ENCODE measurements at regions not wholly inside any gene's neighbourhood (a gene's known extent, or its start where the extent isn't known, plus 50 kb on each side); places are given as distances from the start of the nearest gene placed in this dataset.
"Not testable (repeated sequence)": the region's sequence is repeated elsewhere in the genome, so short reads cannot be mapped to it uniquely, and the experiment has no call there.

- Histone ChIP-seq H3K4me1 (peaks cover 0 to 27% (median 0%) of the 10 kb centered on the region in 12 donors), H3K9me3 (no peaks in the 10 kb centered on the region), H3K27ac (no peak overlapping the region), H3K4me3 (no peak overlapping the region), H3K27me3 (no peaks in the 10 kb centered on the region), H3K36me3 (no peaks in the 10 kb centered on the region)
- no peak for TF ChIP-seq CTCF (IDR thresholded peaks at IDR 0.05)
- no peak for TF ChIP-seq POLR2A (IDR thresholded peaks at IDR 0.05)
- intact Hi-C loops (cut with DNase I), result no loop called here
- DNase-seq (no peak), ATAC-seq (no peak)
- WGBS, 4 donors, result 87 to 96% (median 91%) methylated on average over 4 of the region's 4 CpGs
These were observed 185.5 kb upstream of the TNFAIP3 start for GRCh38 chr6:137681445-137682009.

GRCh38 chr6:137682658-137683057 is 184.4 kb upstream of the TNFAIP3 start:
- intact Hi-C loops (cut with DNase I); H3K4me3 ChIP-seq; H3K36me3 ChIP-seq; H3K27me3 ChIP-seq; DNase-seq; H3K27ac ChIP-seq; ATAC-seq; H3K9me3 ChIP-seq: not testable (repeated sequence)
- peaks cover 0 to 21% (median 0%) of the 10 kb centered on the region in 12 donors for H3K4me1 ChIP-seq
- WGBS, 4 donors, result 93 to 97% (median 95%) methylated on average over 5 of the region's 5 CpGs

- intact Hi-C loops (cut with DNase I), result no loop called here
These were observed 183.1 kb upstream of the TNFAIP3 start for GRCh38 chr6:137683916-137684315.

GRCh38 chr6:137685798-137686375 is 181.2 kb upstream of the TNFAIP3 start:
- no peaks in the 10 kb centered on the region for H3K36me3 ChIP-seq
- no peaks in the 10 kb centered on the region for H3K9me3 ChIP-seq
- H3K27ac ChIP-seq, result no peak overlapping the region
- H3K4me1 ChIP-seq, result peaks cover 0 to 16% (median 0%) of the 10 kb centered on the region in 12 donors
- DNase-seq (no peak), ATAC-seq (no peak)
- intact Hi-C loops (cut with DNase I), result no loop called here
- TF ChIP-seq CTCF (IDR thresholded peaks at IDR 0.05) (no peak), POLR2A (IDR thresholded peaks at IDR 0.05) (no peak)
- no peak overlapping the region for H3K4me3 ChIP-seq
- H3K27me3 ChIP-seq, result no peaks in the 10 kb centered on the region

More at GRCh38 chr6:137683916-137684315, 183.1 kb upstream of the TNFAIP3 start:
- Histone ChIP-seq H3K27me3 (no peaks in the 10 kb centered on the region), H3K36me3 (no peaks in the 10 kb centered on the region), H3K9me3 (no peaks in the 10 kb centered on the region), H3K4me3 (no peak overlapping the region), H3K4me1 (peaks cover 0 to 21% (median 0%) of the 10 kb centered on the region in 12 donors), H3K27ac (no peak overlapping the region)
- ATAC-seq (no peak), DNase-seq (no peak)
- no peak for TF ChIP-seq POLR2A (IDR thresholded peaks at IDR 0.05)
- TF ChIP-seq CTCF (IDR thresholded peaks at IDR 0.05), result no peak
- WGBS, 4 donors, result 57 to 67% (median 64%) methylated on average over 4 of the region's 4 CpGs

DNA sequence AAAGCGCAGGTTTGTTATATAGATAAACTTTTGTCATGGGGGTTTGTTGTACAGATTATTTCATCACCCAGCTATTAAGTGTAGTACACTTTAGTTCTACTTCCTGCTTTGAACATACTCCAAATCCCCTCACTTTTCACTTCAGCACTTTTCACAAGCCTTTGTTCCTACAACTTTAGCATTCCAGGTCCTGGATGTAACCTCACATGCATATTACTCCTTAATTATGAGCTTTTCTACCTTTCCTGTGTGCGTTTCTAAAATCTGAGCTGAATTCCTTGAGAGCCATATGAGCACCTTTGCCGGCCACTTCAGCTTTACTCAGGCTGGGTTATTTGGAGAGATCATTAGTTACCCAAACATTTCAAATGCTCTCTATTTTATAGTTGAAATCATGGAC is 179.2 kb upstream of the TNFAIP3 start:
- TF ChIP-seq CTCF (IDR thresholded peaks at IDR 0.05), result no peak
- Histone ChIP-seq H3K36me3 (no peaks in the 10 kb centered on the region), H3K4me1 (peaks cover 0 to 13% (median 0%) of the 10 kb centered on the region in 12 donors), H3K27me3 (no peaks in the 10 kb centered on the region), H3K9me3 (no peaks in the 10 kb centered on the region), H3K27ac (no peak overlapping the region), H3K4me3 (no peak overlapping the region)
- DNase-seq (no peak), ATAC-seq (no peak)
- intact Hi-C loops (cut with DNase I), result no loop called here
- 90 to 92% (median 91%) methylated on average over 3 of the region's 3 CpGs for WGBS, 4 donors

All from heart left ventricle (tissue), 16 donors.